Astrocyte (in vitro differentiated cells and primary cell): ENCODE measurements at regions not wholly inside any gene's neighbourhood (a gene's known extent, or its start where the extent isn't known, plus 50 kb on each side); places are given as distances from the start of the nearest gene placed in this dataset.
"Not testable (repeated sequence)": the region's sequence is repeated elsewhere in the genome, so short reads cannot be mapped to it uniquely, and the experiment has no call there.

Experiments
- DNase-seq: peaks from one replicate; pipeline ENCODE4 v3.0.0-alpha.2; 2010; ENCODE audit warnings: low read depth
- FAIRE-seq: peaks from 2 replicates; lab custom pipeline; 2011; peaks lifted over from hg19 to GRCh38; lab: Jason Lieb, UNC
- H2AFZ ChIP-seq: 2 replicates; pipeline ENCODE4 v1.6.0; 2012; ENCODE audit warnings: low read depth, low read length, inconsistent platforms
- H3K27ac ChIP-seq: 2 replicates; pipeline ENCODE4 v1.5.1; 2011; ENCODE audit warnings: low read depth, low read length, inconsistent platforms
- H3K27me3 ChIP-seq: 2 replicates; pipeline ENCODE4 v1.6.0; 2011; ENCODE audit warnings: low read length, inconsistent platforms; ENCODE audit not compliant: insufficient read depth
- H3K36me3 ChIP-seq: 2 replicates; pipeline ENCODE4 v1.5.1; 2011; ENCODE audit warnings: low read length, inconsistent platforms; ENCODE audit not compliant: insufficient read depth
- H3K4me1 ChIP-seq: 2 replicates; pipeline ENCODE4 v1.5.1; 2011; ENCODE audit warnings: low read length, inconsistent platforms; ENCODE audit not compliant: insufficient read depth
- H3K4me2 ChIP-seq: 2 replicates; pipeline ENCODE4 v1.6.0; 2012; ENCODE audit warnings: low read length, inconsistent platforms
- H3K4me3 ChIP-seq: 2 replicates; pipeline ENCODE4 v1.5.1; 2011; ENCODE audit warnings: low read depth, mild to moderate bottlenecking, low read length, inconsistent platforms; ENCODE audit not compliant: insufficient read depth
- H3K79me2 ChIP-seq: 2 replicates; pipeline ENCODE4 v1.6.0; 2012; ENCODE audit warnings: mild to moderate bottlenecking, low read length, inconsistent platforms; ENCODE audit not compliant: insufficient read depth
- H3K9ac ChIP-seq: 2 replicates; pipeline ENCODE4 v1.6.0; 2012; ENCODE audit warnings: mild to moderate bottlenecking, low read length, inconsistent platforms
- H3K9me3 ChIP-seq: 2 replicates; pipeline ENCODE4 v1.5.1; 2012; ENCODE audit warnings: low read depth, mild to moderate bottlenecking, low read length, inconsistent platforms; ENCODE audit not compliant: insufficient read depth
- H4K20me1 ChIP-seq: 2 replicates; pipeline ENCODE4 v1.6.0; 2012; ENCODE audit warnings: low read length, inconsistent platforms; ENCODE audit not compliant: insufficient read depth
- H3K27ac Mint-ChIP-seq: one replicate; pipeline ENCODE4 v1.8.0; 2021; ENCODE audit warnings: mild to moderate bottlenecking, mixed read lengths; ENCODE audit not compliant: unreplicated experiment
- H3K27me3 Mint-ChIP-seq: one replicate; pipeline ENCODE4 v1.8.0; 2021; ENCODE audit warnings: low read depth, mixed read lengths; ENCODE audit not compliant: unreplicated experiment
- H3K36me3 Mint-ChIP-seq: one replicate; pipeline ENCODE4 v1.8.0; 2021; ENCODE audit warnings: low read depth, mixed read lengths; ENCODE audit not compliant: unreplicated experiment
- H3K4me1 Mint-ChIP-seq: one replicate; pipeline ENCODE4 v1.8.0; 2021; ENCODE audit warnings: low read depth, mixed read lengths; ENCODE audit not compliant: unreplicated experiment
- H3K4me3 Mint-ChIP-seq: one replicate; pipeline ENCODE4 v1.8.0; 2021; ENCODE audit warnings: mild to moderate bottlenecking, moderate library complexity, mixed read lengths; ENCODE audit not compliant: unreplicated experiment
- H3K9me3 Mint-ChIP-seq: one replicate; pipeline ENCODE4 v1.8.0; 2021; ENCODE audit warnings: mild to moderate bottlenecking, mixed read lengths; ENCODE audit not compliant: unreplicated experiment
- CTCF ChIP-seq: IDR thresholded peaks from 2 replicates; pipeline ENCODE4 v1.5.1; 2011; ENCODE audit warnings: low read depth, mild to moderate bottlenecking, inconsistent platforms, low read length, moderate library complexity; ENCODE audit not compliant: insufficient read depth
- EZH2 ChIP-seq: IDR thresholded peaks from 2 replicates; pipeline ENCODE4 v1.6.1; 2012; ENCODE audit warnings: mild to moderate bottlenecking, low read length, inconsistent platforms; ENCODE audit not compliant: insufficient read depth

- no peaks in the 10 kb centered on the region for H3K36me3 Mint-ChIP-seq
- no peak for TF ChIP-seq EZH2
- no peak for TF ChIP-seq CTCF
These were observed 116.4 kb downstream of the CCNG2 start for GRCh38 chr4:77273412-77273811.

GRCh38 chr4:77279114-77279513 lies 122.1 kb downstream of the CCNG2 start:
- H3K27ac Mint-ChIP-seq, H3K4me1 Mint-ChIP-seq, H2AFZ ChIP-seq, H3K4me1 ChIP-seq, H3K4me3 ChIP-seq, H3K27ac ChIP-seq, H4K20me1 ChIP-seq, H3K9me3 Mint-ChIP-seq, H3K79me2 ChIP-seq, H3K36me3 Mint-ChIP-seq, H3K9ac ChIP-seq, H3K4me2 ChIP-seq, H3K9me3 ChIP-seq, H3K27me3 ChIP-seq, DNase-seq, FAIRE-seq, H3K36me3 ChIP-seq, H3K4me3 Mint-ChIP-seq: not testable (repeated sequence)
- H3K27me3 Mint-ChIP-seq, result peaks cover 59% of the 10 kb centered on the region

More at GRCh38 chr4:77273412-77273811, 116.4 kb downstream of the CCNG2 start:
- no peak overlapping the region for H2AFZ ChIP-seq
- H3K27ac ChIP-seq, result no peak overlapping the region
- Mint-ChIP-seq H3K27ac (no peak overlapping the region), H3K4me3 (no peak overlapping the region), H3K4me1 (no peaks in the 10 kb centered on the region), H3K9me3 (peaks cover 9% of the 10 kb centered on the region), H3K27me3 (peaks cover 63% of the 10 kb centered on the region)
- DNase-seq (no peak), FAIRE-seq (no peak)
- no peak overlapping the region for H3K4me3 ChIP-seq
- no peak overlapping the region for H3K4me2 ChIP-seq
- no peaks in the 10 kb centered on the region for H3K9me3 ChIP-seq
- no peaks in the 10 kb centered on the region for H3K36me3 ChIP-seq
- H3K4me1 ChIP-seq, result no peaks in the 10 kb centered on the region
- no peak overlapping the region for H3K9ac ChIP-seq
- no peaks in the 10 kb centered on the region for H3K27me3 ChIP-seq
- no peaks in the 10 kb centered on the region for H3K79me2 ChIP-seq
- H4K20me1 ChIP-seq, result no peaks in the 10 kb centered on the region

- Histone ChIP-seq H3K79me2 (no peaks in the 10 kb centered on the region), H3K4me2 (no peak overlapping the region), H3K27ac (no peak overlapping the region), H3K9me3 (no peaks in the 10 kb centered on the region), H3K27me3 (no peaks in the 10 kb centered on the region), H2AFZ (no peak overlapping the region), H4K20me1 (no peaks in the 10 kb centered on the region), H3K4me1 (no peaks in the 10 kb centered on the region), H3K36me3 (no peaks in the 10 kb centered on the region), H3K4me3 (no peak overlapping the region), H3K9ac (no peak overlapping the region)
- TF ChIP-seq CTCF (no peak), EZH2 (no peak)
- Mint-ChIP-seq H3K36me3 (no peaks in the 10 kb centered on the region), H3K27ac (no peak overlapping the region), H3K4me3 (no peak overlapping the region), H3K4me1 (peaks cover 4% of the 10 kb centered on the region), H3K9me3 (peaks cover 2% of the 10 kb centered on the region), H3K27me3 (peaks cover 49% of the 10 kb centered on the region)
- DNase-seq, result no peak
- no peak for FAIRE-seq
These were observed 125.3 kb downstream of the CCNG2 start for GRCh38 chr4:77282305-77282704.
